ENCODE measurements at regions not wholly inside any gene's neighbourhood (a gene's known extent, or its start where the extent isn't known, plus 50 kb on each side); places are given as distances from the start of the nearest gene placed in this dataset.

GRCh38 chr1:184919892-184920291 lies 54.4 kb downstream of the NIBAN1 start:
- DNase-seq (ENCODE audit: low read depth) = no peak

GRCh38 chr1:184915463-184916090 lies 58.7 kb downstream of the NIBAN1 start:
- DNase-seq (ENCODE audit: low read depth) = no peak

GRCh38 chr1:184914149-184914548 lies 60.2 kb downstream of the NIBAN1 start:
- no peak for DNase-seq (ENCODE audit: low read depth)

- no peak for DNase-seq (ENCODE audit: low read depth)
Observed at GRCh38 chr1:184912392-184912791, 61.9 kb downstream of the NIBAN1 start.

GRCh38 chr1:184911830-184912229 lies 62.5 kb downstream of the NIBAN1 start:
- no peak for DNase-seq (ENCODE audit: low read depth)

GRCh38 chr1:184911103-184911745 lies 63.1 kb downstream of the NIBAN1 start:
- peak; percentile 45 for DNase-seq (ENCODE audit: low read depth)

- DNase-seq (ENCODE audit: low read depth) = peak; percentile 85
Observed at GRCh38 chr1:184910691-184911091, 63.6 kb downstream of the NIBAN1 start.

- DNase-seq (ENCODE audit: low read depth) = no peak
Observed at GRCh38 chr1:184910005-184910404, 64.3 kb downstream of the NIBAN1 start.

GRCh38 chr1:184909019-184909418 lies 65.3 kb downstream of the NIBAN1 start:
- no peak for DNase-seq (ENCODE audit: low read depth)

- no peak for DNase-seq (ENCODE audit: low read depth)
Observed at GRCh38 chr1:184908506-184908905, 65.8 kb downstream of the NIBAN1 start.

GRCh38 chr1:184907500-184907899 lies 66.8 kb downstream of the NIBAN1 start:
- DNase-seq (ENCODE audit: low read depth) = no peak

- no peak for DNase-seq (ENCODE audit: low read depth)
Observed at GRCh38 chr1:184906761-184907160, 67.5 kb downstream of the NIBAN1 start.

- no peak for DNase-seq (ENCODE audit: low read depth)
Observed at GRCh38 chr1:184905601-184906322, 68.5 kb downstream of the NIBAN1 start.

GRCh38 chr1:184903111-184903692 lies 71.1 kb downstream of the NIBAN1 start:
- peak; percentile 25 for DNase-seq (ENCODE audit: low read depth)

GRCh38 chr1:184900507-184900906 lies 73.8 kb downstream of the NIBAN1 start:
- DNase-seq (ENCODE audit: low read depth) = no peak

GRCh38 chr1:184896000-184896399 lies 78.3 kb downstream of the NIBAN1 start:
- no peak for DNase-seq (ENCODE audit: low read depth)

GRCh38 chr1:184895086-184895485 lies 79.2 kb downstream of the NIBAN1 start:
- no peak for DNase-seq (ENCODE audit: low read depth)

- DNase-seq (ENCODE audit: low read depth) = no peak
Observed at GRCh38 chr1:184893695-184894094, 80.6 kb downstream of the NIBAN1 start.

GRCh38 chr1:184892116-184892515 lies 82.2 kb downstream of the NIBAN1 start:
- DNase-seq (ENCODE audit: low read depth) = no peak

- no peak for DNase-seq (ENCODE audit: low read depth)
Observed at GRCh38 chr1:184891440-184891839, 82.9 kb downstream of the NIBAN1 start.

GRCh38 chr1:184890539-184890973 lies 83.8 kb downstream of the NIBAN1 start:
- DNase-seq (ENCODE audit: low read depth) = peak; percentile 44

GRCh38 chr1:184889902-184890301 lies 84.4 kb downstream of the NIBAN1 start:
- no peak for DNase-seq (ENCODE audit: low read depth)

GRCh38 chr1:184889166-184889565 lies 85.1 kb downstream of the NIBAN1 start:
- DNase-seq (ENCODE audit: low read depth) = no peak
